K562 (cell line): ENCODE measurements at regions not wholly inside any gene's neighbourhood (a gene's known extent, or its start where the extent isn't known, plus 50 kb on each side); places are given as distances from the start of the nearest gene placed in this dataset.

ENCODE experiments used
- ATAC-seq: fragments of 200-7000 bp; cut with Tn5 transposase; 3 replicates; pipeline ENCODE4 v1.9.1; 2020; ENCODE audit warnings: moderate library complexity
- BruUV-seq: library from RNA; stranded (reverse); fragments of 400-500 nt; replicated peaks from 2 replicates; lab custom pipeline; 2021; lab: Mats Ljungman, UMichigan
- CTCF ChIA-PET: fragments of 300-600 bp; formaldehyde crosslinking; extraction: SDS; loops from one replicate; lab custom pipeline; 2021; ENCODE audit warnings: low intra/inter-chr PET ratio; lab: Yijun Ruan, JAX
- POLR2A ChIA-PET: fragments of 300-600, 350-650 bp; sonication (Branson Sonifier 250); formaldehyde crosslinking; extraction: SDS; loops from one replicate; lab custom pipeline; 2021; ENCODE audit warnings: antibody characterized with exemption, inconsistent platforms; lab: Yijun Ruan, JAX
- DNase-seq, 4 experiments: peaks; one replicate each; pipeline versions ENCODE4 v3.0.0 to v3.0.0-alpha.2; 2011 to 2018; ENCODE audit warnings: low spot score in 3 of 4, mixed read lengths in 3 of 4; ENCODE audit errors: extremely low read depth in 1 of 4
- FAIRE-seq: peaks from 2 replicates; lab custom pipeline; 2011; peaks lifted over from hg19 to GRCh38; lab: Jason Lieb, UNC
- H2AFZ ChIP-seq: 2 replicates; pipeline ENCODE4 v1.6.0; 2011; ENCODE audit warnings: low read depth, low read length, control low read depth, inconsistent platforms
- H3K27ac ChIP-seq: fragments of 200-600 bp; 3 replicates; pipeline ENCODE4 v1.8.0; 2011; ENCODE audit warnings: low read depth, mild to moderate bottlenecking, control low read depth, inconsistent platforms, low read length, moderate library complexity, mixed read lengths; ENCODE audit errors: extremely low read depth
- H3K27me3 ChIP-seq, 2 experiments: fragments of 300-600 bp in 1 of 2; 2 replicates in 1 of 2; 3 replicates in 1 of 2; pipeline versions ENCODE4 v1.6.0 to v1.8.0; 2011; ENCODE audit warnings: inconsistent platforms in 2 of 2, low read length in 2 of 2, mild to moderate bottlenecking in 1 of 2, mixed read lengths in 1 of 2, moderate library complexity in 1 of 2; ENCODE audit not compliant: control insufficient read depth in 2 of 2, insufficient read depth in 2 of 2
- H3K36me3 ChIP-seq: fragments of 300-600 bp; 3 replicates; pipeline ENCODE4 v1.8.0; 2011; ENCODE audit warnings: mild to moderate bottlenecking, low read length, inconsistent platforms; ENCODE audit not compliant: control insufficient read depth, insufficient read depth
- H3K4me1 ChIP-seq, 2 experiments: fragments of 200-600 bp in 1 of 2; replicated peaks in 1 of 2; 2 replicates in 1 of 2; 3 replicates in 1 of 2; pipeline versions ENCODE4 v1.5.1 to v1.8.0; 2011; ENCODE audit warnings: inconsistent platforms in 2 of 2, low read length in 2 of 2, mild to moderate bottlenecking in 1 of 2, mixed read lengths in 1 of 2, moderate library complexity in 1 of 2; ENCODE audit not compliant: control insufficient read depth in 2 of 2, insufficient read depth in 2 of 2
- H3K4me2 ChIP-seq: 2 replicates; pipeline ENCODE4 v1.6.1; 2011; ENCODE audit warnings: low read length, control low read depth, inconsistent platforms, mixed read lengths; ENCODE audit not compliant: insufficient read depth
- H3K4me3 ChIP-seq: fragments of 200-600 bp; sonication (generic), shearing (Covaris generic); 2 replicates; pipeline ENCODE4 v1.5.1; 2016; ENCODE audit warnings: control low read depth, inconsistent platforms
- H3K79me2 ChIP-seq: fragments of 200-600 bp; 3 replicates; pipeline ENCODE4 v1.8.0; 2011; ENCODE audit warnings: low read length, inconsistent platforms; ENCODE audit not compliant: control insufficient read depth, insufficient read depth
- H3K9ac ChIP-seq, 2 experiments: 2 replicates each; pipeline versions ENCODE4 v1.6.0 to v1.6.1; 2011; ENCODE audit warnings: low read depth in 2 of 2, low read length in 2 of 2, control low read depth in 1 of 2, inconsistent platforms in 1 of 2, mild to moderate bottlenecking in 1 of 2, mixed read lengths in 1 of 2; ENCODE audit not compliant: insufficient read depth in 1 of 2
- H3K9me1 ChIP-seq: one replicate; pipeline ENCODE4 v1.6.0; 2011; ENCODE audit warnings: inconsistent platforms, mild to moderate bottlenecking, low read length, moderate library complexity; ENCODE audit not compliant: control insufficient read depth, insufficient read depth
- H3K9me3 ChIP-seq: replicated peaks from 2 replicates; pipeline ENCODE4 v1.5.1; 2011; ENCODE audit warnings: low read depth, low read length, inconsistent platforms; ENCODE audit not compliant: control insufficient read depth, insufficient read depth
- H4K20me1 ChIP-seq: replicated peaks from 2 replicates; pipeline ENCODE4 v1.6.1; 2011; ENCODE audit warnings: low read length, inconsistent platforms, mixed read lengths; ENCODE audit not compliant: control insufficient read depth, insufficient read depth
- CHD1 ChIP-seq: fragments of 200-600 bp; sonication (generic); IDR thresholded peaks from one replicate; pipeline ENCODE4 v1.6.1; 2012; ENCODE audit warnings: mild to moderate bottlenecking, moderate library complexity, low read length, inconsistent platforms
- HINFP ChIP-seq: fragments of 450-650 bp; conservative IDR thresholded peaks from 2 replicates; pipeline ENCODE4 v1.6.1; 2016; ENCODE audit warnings: missing genetic modification characterization, low read depth, mild to moderate bottlenecking, control low read depth, missing compliant biosample characterization
- LEF1 ChIP-seq: fragments of 450-650 bp; IDR thresholded peaks from 2 replicates; pipeline ENCODE4 v1.6.1; 2016; ENCODE audit warnings: mild to moderate bottlenecking
- MAZ ChIP-seq, 2 experiments: fragments of 450-650 bp in 1 of 2; sonication (generic) in 1 of 2; formaldehyde crosslinking; IDR thresholded peaks in 1 of 2; conservative IDR thresholded peaks in 1 of 2; 2 replicates each; pipeline versions ENCODE4 v1.4.0 to v1.5.0; 2020; ENCODE audit warnings: mild to moderate bottlenecking in 1 of 2, missing genetic modification reagents in 1 of 2
- POLR2G ChIP-seq: fragments of 200-400 bp; formaldehyde crosslinking; IDR thresholded peaks from 2 replicates; pipeline ENCODE4 v1.6.1; 2017; ENCODE audit warnings: low read depth, mild to moderate bottlenecking, antibody characterized with exemption, low read length, moderate library complexity
- ZBTB9 ChIP-seq: fragments of 450-650 bp; formaldehyde crosslinking; IDR thresholded peaks from 2 replicates; pipeline ENCODE4 v1.4.0; 2020; ENCODE audit warnings: mild to moderate bottlenecking, moderate library complexity
- ZNF239 ChIP-seq: fragments of 250-450 bp; sonication (Bioruptor Pico); IDR thresholded peaks from 2 replicates; pipeline ENCODE4 v1.4.0; 2020; ENCODE audit warnings: mild to moderate bottlenecking
- WGBS: fragments of 100-300 bp; shearing (Covaris generic); methylation state at CpG from one replicate; pipeline ENCODE4 v1.1.6; 2016; ENCODE audit warnings: low coverage, mixed read lengths; ENCODE audit not compliant: insufficient coverage; ENCODE audit errors: missing lambda C conversion rate; 5-methylcytosine and 5-hydroxymethylcytosine counted together
- in situ Hi-C: fragments of 300-500 bp; cut with MboI; formaldehyde crosslinking; loops from 4 replicates; pipeline ENCODE4 v1.15.0; 2018; ENCODE audit warnings: inconsistent platforms, mixed read lengths
- intact Hi-C: fragments of 100-400 bp; cut with micrococcal nuclease; formaldehyde crosslinking; loops from 2 replicates; pipeline ENCODE4 v1.14.2; 2022

GRCh38 chr5:103446813-103447212 is 115.8 kb downstream of the NUDT12 start:
- FAIRE-seq (no peak), DNase-seq (no peak), ATAC-seq (no peak)
- H3K4me1 ChIP-seq: no peaks in the 10 kb centered on the region
- H3K4me3 ChIP-seq: no peak overlapping the region
- no peak overlapping the region for H3K4me2 ChIP-seq
- H3K9me1 ChIP-seq: no peaks in the 10 kb centered on the region
- 0% methylated on average over 3 of the region's 3 CpGs for WGBS
- in situ Hi-C loops: no loop called here
- no peak overlapping the region for H3K27ac ChIP-seq
- H3K9me3 ChIP-seq: no peaks in the 10 kb centered on the region
- no peaks in the 10 kb centered on the region for H4K20me1 ChIP-seq
- BruUV-seq: no TSS peak
- no peaks in the 10 kb centered on the region for H3K79me2 ChIP-seq
- H3K27me3 ChIP-seq: no peaks in the 10 kb centered on the region
- CTCF ChIA-PET: no interaction called here
- intact Hi-C loops: no loop called here
- TF ChIP-seq POLR2G: no peak
- TF ChIP-seq CHD1: no peak
- TF ChIP-seq MAZ (CRISPR knock-in tag; conservative IDR thresholded peaks at IDR 0.05 in 1 of 2, IDR thresholded peaks at IDR 0.05 in 1 of 2): no peak
- TF ChIP-seq LEF1: no peak
- TF ChIP-seq HINFP: no peak
- TF ChIP-seq ZNF239: no peak
- no peak for TF ChIP-seq ZBTB9
- TF ChIP-seq, all 486 proteins: peak for 0
- POLR2A ChIA-PET: no interaction called here
- Histone ChIP-seq H3K9ac (no peak overlapping the region), H3K36me3 (no peaks in the 10 kb centered on the region), H2AFZ (no peak overlapping the region)
